Hematopoietic multipotent progenitor cell treated with erythropoietin and hydrocortisone succinate and interleukin-3 and kit ligand, for 4 days (in vitro differentiated cells): ENCODE measurements at regions not wholly inside any gene's neighbourhood (a gene's known extent, or its start where the extent isn't known, plus 50 kb on each side); places are given as distances from the start of the nearest gene placed in this dataset.
A peak's percentile ranks its signal among the peaks of the same experiment; 100 is the strongest.

Experiments
- DNase-seq: peaks from one replicate; pipeline ENCODE4 v3.0.0-alpha.2; 2015

GRCh38 chr10:128538671-128539070 lies 412.4 kb upstream of the MKI67 start:
- no peak for DNase-seq

DNA sequence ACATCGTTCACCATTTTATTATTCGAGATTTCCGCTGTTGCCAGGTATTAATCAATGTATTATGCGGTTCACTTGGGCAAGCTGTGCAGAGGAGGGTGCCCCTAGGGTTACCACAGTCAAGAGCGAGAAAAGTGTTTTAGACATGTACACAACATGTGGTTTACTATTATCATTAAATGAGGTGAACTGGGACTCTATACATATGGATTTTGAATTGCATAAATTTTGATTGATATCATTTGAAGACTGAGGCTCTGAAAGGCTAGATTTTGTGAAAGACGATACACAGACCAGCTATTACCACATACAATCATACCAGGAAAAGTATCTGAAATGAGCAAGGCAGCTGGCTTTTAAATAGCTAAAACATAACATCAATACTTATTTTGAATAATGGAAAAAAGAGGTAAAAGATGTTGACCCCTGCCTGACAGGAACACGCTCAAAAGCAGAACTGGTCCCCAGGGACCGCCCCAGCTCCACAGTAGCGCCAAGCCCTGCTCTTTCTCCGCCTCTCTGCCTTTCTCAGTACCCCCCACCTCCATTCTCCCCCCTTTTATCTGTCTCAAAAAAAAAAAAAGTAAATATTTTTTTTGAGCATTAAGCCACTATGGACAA lies 413.4 kb upstream of the MKI67 start:
- no peak for DNase-seq

GRCh38 chr10:128540128-128540762 lies 414.0 kb upstream of the MKI67 start:
- DNase-seq = no peak

DNA sequence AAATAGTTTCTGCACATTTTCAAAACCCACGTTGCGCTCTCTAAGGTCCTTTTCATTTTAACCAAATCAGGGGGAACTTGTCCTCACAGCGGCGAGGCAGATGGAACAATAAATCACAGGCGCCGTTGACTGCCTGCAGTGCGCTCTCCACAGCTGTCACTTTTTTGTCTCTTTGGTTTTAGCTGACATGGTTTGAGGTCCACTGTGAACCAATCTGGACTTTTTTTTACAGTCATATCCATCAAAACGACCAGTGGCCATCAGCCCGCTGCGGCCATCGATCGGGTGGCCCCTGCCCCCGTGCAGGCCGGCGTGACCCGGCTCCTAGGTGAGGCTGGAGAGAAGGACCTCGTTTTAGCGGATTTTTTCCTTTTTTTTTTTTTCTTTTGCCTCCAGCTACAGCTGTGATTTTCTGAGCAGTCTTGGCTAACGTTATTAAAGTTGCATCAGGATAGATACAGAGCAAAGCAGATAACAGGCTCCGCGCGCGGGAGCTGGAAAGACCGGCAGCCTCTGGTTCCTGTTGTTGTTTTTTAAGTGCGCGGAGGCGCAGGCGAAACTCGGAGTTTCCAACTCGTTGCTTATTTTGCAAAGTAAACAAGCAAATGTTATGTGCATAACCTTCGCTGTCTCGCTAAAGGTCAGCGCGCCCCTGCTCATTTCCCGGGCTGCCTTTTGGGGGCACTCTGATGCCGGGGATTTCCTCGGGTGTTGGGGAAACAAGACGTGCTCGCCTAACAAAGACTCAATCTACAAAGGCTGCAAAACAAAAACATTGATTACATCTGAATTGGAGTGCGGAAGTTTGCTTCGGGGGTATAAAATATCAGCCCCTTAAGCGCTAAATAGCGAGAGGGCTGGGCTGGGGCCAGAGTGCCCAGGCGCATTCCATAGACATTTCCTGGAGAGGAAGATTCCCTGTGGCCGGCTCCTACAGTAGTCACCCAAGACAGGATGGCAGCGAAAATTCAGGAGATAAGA lies 414.8 kb upstream of the MKI67 start:
- peak; percentile 22 for DNase-seq

DNA sequence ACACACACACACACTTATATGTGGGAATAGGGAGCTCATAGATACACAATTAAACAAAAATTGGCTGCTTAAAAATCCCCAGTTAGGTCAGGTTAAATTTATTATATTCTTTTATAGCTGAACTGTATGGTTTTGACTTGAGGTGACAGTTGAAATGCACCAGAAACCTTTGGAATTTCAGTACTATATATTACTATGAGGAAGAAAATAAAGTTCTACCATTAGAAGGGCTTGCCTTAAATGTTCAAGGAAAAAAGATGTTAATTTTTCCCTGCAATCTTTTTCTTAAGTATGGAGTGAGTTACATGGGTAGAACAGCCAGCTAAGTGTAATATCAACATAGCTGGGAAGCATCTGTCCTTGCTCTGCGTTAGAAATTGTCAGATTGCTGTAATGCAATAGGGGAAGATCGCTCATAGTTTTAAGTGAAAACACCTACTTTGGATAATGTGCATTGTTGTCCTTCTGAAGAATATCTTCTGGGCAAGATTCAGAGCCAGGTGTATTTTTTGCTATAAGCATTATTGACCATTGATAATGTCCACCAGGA lies 415.8 kb upstream of the MKI67 start:
- DNase-seq = no peak

GRCh38 chr10:128542659-128543058 lies 416.4 kb upstream of the MKI67 start:
- DNase-seq = no peak

GRCh38 chr10:128543151-128543550 lies 416.9 kb upstream of the MKI67 start:
- DNase-seq = no peak

DNA sequence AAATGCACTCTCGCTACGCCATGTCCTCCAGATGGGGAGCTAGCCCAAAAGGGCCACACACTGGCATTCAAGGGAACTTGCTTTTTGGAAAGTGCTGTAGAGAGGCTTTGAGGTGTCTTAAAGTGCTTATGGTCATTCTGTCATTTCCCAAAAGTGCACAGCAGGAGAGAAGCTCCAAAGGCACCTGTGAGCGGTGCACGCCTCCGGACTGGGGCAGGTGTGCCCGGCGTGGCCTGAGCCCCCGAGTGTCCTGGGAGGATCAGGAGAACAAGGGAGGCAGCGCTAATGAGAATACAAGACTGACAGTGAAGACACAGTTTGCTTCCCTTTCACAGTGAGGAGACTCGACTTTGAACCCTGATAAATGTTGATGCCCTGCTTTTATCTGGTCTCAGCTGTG lies 419.0 kb upstream of the MKI67 start:
- no peak for DNase-seq

DNA sequence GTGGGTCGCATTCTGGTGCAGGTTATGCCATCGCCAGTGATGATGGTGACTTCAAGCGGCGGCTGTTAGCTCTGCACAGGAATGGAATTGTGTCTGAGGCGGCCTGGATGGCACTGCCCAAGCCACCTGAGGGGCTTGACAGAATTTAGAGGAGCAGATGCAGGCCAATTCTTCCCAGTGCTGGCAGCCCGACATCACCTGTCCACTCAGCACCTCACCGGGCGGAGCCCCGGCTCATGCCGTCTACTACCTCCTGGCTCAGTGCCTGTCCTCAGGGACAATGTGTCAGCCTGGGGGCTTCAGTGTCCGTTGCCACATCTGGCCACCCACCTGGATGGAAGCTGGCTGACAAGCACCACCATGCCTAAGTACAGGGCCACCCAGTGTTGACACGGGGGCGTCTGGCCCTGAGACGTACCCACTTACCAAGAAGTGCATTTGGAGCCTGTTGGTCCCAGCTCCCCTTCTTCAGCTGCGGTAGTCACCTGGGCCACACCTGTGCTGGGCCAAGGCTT lies 420.5 kb upstream of the MKI67 start:
- no peak for DNase-seq

GRCh38 chr10:128549101-128549608 lies 422.9 kb upstream of the MKI67 start:
- DNase-seq = no peak

GRCh38 chr10:128550045-128550444 lies 423.8 kb upstream of the MKI67 start:
- DNase-seq = no peak

- DNase-seq = no peak
Observed at GRCh38 chr10:128551475-128551874, 425.3 kb upstream of the MKI67 start.

DNA sequence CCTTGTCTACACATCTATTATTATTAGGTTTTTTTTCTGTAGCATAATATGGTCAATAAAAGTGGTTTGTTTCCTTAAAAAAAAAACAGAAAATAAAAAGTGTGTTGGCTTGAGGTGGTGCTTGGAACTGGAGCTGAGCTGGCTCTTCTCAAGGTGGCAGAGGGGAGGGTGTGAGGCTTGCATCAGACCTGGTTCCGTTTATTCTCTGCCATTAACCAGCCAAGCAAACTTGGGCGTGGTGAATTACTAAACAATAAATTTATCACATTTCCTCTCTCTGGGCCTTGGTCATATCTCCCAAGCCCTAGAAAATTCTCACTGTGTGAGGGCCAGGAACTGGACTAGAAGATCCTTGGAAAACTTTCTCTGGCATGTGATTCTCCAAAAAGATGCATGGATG lies 427.5 kb upstream of the MKI67 start:
- no peak for DNase-seq

DNA sequence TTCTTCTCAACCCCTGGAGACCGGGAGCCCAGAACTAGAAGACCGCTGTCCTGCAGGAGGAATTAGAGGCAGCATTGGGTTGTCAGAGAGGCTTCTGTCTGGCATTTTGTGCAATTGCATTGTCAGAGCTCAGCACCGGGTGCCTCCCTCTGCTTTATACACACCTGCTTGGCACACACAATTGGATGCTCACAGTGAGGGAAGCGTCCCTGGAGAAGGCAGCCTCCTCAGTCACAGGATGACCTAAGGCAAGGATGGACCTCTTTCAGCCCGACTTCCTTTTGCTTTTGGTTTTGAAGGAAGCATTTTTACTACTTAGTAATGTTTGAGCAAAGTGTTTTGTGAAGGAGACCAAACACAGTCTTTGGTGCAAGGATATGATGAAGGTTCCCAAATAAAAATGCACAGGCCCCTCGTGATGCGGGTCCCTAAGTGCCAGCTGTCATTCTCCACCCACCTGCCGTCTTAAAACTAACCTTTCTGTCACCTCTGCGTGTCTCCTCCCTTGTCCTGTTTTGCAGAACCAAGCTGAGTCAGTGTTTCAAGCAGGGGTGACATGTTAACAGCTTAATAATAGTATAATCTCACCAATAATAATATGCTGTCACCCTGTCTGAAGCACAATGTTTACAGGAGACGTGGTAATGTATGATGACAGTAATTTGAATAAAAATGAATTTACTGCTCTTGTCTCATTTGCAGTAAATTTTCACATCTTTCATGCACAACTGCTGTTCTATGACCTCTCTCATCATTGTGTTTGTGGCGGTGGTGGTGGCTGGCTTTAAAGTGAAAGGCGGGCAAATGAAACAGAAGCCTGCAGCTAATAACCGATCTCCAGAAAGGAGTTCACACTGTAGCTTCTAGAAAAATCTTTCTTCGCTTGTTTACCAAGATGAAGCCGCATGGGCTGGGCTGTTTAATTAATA lies 430.2 kb upstream of the MKI67 start:
- no peak for DNase-seq

DNA sequence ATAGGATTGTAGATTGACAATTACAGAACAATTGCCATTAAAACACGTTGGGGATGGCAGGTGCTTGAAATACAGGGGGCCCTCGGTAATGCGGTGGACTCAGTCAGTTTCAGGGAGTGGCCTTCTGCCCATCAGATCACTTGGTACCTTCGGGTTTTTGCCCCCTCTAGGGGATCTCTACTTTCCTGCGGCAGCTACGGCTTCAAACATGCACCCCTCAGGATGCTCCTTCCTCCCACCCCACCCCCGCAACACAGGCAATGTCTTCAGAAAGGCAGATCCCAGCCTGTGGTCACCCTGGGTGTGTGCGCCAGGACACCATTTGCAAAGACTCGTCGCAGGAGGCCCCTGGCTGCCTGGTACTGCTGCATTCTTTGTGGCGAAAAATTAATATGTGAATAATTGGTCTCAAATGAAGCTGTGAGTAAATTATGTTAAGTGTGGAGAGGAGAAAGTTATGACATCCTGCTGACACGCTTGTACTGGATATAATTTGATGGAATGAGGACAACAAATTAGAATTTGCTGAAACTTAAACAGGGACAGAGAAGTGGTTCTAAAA lies 431.0 kb upstream of the MKI67 start:
- DNase-seq = no peak

DNA sequence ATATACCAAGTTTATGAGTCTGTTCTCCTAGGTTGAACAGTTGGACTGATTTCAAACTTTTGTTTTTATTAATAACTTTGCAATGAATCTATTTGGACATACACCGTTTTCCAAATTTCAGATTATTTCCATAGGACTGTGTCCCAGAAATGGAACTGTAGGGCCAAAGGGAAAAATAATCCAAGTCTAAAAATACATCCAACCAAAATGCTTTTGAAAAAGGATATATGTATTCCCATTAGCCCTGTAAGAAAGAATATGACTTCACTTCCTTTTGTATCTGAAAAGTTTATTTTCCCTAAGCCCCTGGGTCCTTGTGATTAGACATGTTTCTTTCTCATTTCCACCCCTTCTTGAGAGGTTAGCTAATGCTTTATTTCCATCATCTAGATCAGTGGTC lies 434.2 kb upstream of the MKI67 start:
- no peak for DNase-seq

DNA sequence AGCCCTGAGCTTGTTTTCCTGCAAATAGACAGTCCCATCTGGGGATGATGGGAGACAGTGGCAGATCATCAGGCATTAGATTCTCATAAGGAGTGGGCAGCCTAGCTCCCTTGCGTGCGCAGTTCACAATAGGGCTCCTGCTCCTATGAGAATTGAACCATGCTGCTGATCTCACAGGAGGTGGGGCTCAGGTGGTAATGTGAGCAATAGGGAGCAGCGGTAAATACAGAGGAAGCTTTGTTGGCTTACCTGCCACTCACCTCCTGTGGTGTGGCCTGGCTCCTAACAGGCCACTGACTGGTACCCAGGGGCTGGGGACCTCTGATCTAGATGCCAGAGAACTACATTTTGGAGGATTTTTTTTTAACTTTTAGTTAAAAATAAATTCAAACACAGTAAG lies 434.8 kb upstream of the MKI67 start:
- no peak for DNase-seq

DNA sequence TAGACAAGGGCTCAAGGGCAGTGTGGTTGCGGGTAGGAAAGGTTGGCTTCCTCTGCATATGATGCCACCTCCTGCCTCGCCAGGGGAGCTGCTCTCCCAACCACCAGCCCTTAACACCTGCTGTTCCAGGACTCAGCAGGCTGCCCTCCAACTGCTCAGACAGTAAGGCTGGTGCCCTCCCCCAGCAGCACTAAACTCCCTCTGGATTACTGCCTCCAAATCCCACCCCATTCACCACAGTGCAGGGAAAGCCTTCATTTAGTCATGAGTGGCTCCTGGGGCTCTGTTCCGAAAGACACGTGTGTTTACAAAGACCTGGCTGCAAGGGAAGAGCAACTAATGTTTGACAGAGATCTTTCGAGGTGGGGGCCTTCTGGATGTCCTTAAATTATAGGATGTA lies 437.2 kb upstream of the MKI67 start:
- DNase-seq = no peak

GRCh38 chr10:128563904-128564303 lies 437.7 kb upstream of the MKI67 start:
- DNase-seq = no peak

DNA sequence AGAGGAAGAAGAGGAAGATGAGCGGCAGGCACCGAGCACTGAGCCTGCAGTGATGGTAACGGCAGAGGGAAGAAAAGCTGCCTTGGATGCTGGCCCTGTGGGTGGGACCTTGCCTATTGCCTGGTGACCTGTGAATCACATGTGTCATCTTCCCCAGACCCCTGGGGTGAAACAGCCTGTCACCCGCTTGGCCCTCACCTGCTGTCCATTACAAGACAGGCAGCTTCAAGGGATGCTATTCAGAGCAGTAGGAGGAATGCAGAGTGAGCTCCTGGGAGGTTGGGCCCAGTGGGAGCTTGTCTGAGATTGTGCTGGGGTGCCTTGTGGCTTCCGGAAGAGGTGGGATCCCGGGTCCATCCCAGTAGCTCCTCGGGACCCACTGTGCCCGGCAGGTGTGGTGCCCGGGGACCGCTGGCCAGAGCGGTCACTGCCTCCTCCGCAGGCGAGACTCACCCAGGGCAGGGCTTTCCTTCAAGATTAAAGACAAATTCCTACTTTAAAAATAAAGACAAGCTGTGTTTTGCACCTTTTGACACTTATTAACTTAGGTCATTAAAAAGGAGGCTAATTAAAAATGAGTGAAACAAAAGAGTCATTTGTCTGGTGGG lies 440.2 kb upstream of the MKI67 start:
- no peak for DNase-seq

DNA sequence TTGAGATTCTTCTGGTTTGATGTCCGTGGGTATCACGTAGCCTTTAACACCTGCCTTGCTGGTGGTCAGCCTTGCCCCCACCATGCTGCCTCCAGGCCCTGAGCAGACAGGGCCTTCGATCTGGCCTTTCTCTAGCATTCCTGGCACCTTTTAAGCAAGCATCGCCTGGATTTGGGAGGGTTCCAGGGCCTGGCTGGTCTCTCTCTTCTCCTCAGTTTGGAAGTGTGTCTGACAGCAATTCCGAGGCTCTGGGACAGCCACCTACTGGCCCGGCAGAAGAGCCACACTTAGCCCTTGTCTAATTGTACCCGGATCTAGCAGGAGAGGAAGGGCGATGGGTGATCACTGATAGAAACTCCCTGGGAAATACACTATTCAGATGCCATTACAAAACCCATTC lies 441.3 kb upstream of the MKI67 start:
- no peak for DNase-seq
